Lower leg skin (tissue), 3 donors: ENCODE measurements at regions not wholly inside any gene's neighbourhood (a gene's known extent, or its start where the extent isn't known, plus 50 kb on each side); places are given as distances from the start of the nearest gene placed in this dataset.
"Not testable (repeated sequence)": the region's sequence is repeated elsewhere in the genome, so short reads cannot be mapped to it uniquely, and the experiment has no call there.

Experiments used
- CTCF ChIP-seq, 3 donors: fragments of 450-650 bp; IDR thresholded peaks; one replicate each; pipeline ENCODE4 v1.5.1; 2016; ENCODE audit warnings: antibody characterized with exemption in 3 of 3, mild to moderate bottlenecking in 3 of 3, moderate library complexity in 2 of 3
- POLR2A ChIP-seq, 2 donors: fragments of 450-650 bp; IDR thresholded peaks; one replicate each; pipeline ENCODE4 v1.6.1; 2016 to 2017; ENCODE audit warnings: antibody characterized with exemption in 2 of 2, mild to moderate bottlenecking in 1 of 2, moderate library complexity in 1 of 2

DNA sequence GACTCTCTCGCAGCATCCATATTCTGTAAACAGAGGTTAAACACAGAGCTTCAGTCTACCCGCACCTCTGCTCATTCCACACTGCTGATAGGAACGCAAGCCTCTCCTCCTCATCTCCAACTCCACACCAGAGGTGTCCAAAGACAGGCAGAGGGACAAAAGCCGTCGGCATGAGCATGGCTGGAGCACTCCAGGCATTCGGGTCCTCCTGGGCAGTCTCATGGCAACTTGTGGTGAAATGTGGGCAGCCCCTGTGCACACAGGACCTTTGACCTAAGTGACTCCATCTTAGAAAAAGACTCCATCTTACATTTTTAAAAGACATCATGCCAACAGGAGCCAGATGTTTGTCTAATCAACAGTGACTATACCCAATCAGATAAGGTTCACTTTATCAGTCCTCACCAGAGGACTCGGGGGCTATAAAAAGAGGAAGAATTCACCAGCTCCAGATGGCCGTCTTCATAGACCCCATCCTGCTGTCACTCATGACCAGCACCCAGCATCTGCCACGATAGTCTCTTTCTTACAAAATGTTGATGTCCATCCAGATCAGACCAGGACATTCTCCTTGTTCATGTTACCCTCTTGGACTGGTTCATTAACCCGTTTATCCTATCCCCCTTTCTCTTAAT, 304.4 kb downstream of the ANAPC1 start:
- TF ChIP-seq POLR2A, CTCF (IDR thresholded peaks at IDR 0.05): not testable (repeated sequence)
